ENCODE measurements at regions not wholly inside any gene's neighbourhood (a gene's known extent, or its start where the extent isn't known, plus 50 kb on each side); places are given as distances from the start of the nearest gene placed in this dataset.

DNA sequence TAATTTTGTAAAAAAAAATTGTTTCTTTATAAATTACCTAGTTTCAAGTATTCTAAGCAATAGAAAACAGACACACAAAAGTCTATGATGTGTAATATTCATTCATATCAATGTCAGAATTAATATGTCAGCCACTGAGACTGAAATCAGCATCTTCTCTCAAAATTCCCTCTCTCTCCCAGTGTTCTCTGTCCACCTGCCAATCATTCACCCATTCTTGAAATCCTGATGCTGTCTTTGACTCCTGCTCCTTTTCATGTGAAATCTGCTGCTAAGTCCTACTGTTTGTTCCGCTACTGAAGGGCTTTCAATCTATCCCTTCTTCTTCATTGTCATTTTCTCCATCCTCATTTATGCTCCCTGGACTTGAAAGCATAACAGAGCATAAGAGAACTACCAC, 257.9 kb downstream of the SATB2 start:
- no peak overlapping the region for H3K4me3 ChIP-seq (ENCODE audit: low read depth, low read length)
- H3K27me3 ChIP-seq (ENCODE audit: control insufficient read depth, insufficient read depth, low read length) = no peaks in the 10 kb centered on the region
- POLR2A ChIA-PET = no interaction called here
- no peak for DNase-seq (ENCODE audit: low read depth, low spot score)
- H3K27ac ChIP-seq (ENCODE audit: low read depth, low read length) = no peak overlapping the region
- no peaks in the 10 kb centered on the region for H3K9me3 ChIP-seq (ENCODE audit: control insufficient read depth, insufficient read depth, low read length)
- no peak for TF ChIP-seq CTCF (IDR thresholded peaks at IDR 0.05; ENCODE audit: low read depth, low read length)
- CTCF ChIA-PET = no interaction called here

GRCh38 chr2:199197448-199197847, 260.3 kb downstream of the SATB2 start:
- ChIA-PET POLR2A (no interaction called here), CTCF (interaction anchor here (0.9 to 1.3 kb wide), 2 partner anchors 291 to 292 kb away, joined by 4 read pairs; no protein-coding TSS in a partner anchor)
- no peak overlapping the region for H3K27ac ChIP-seq (ENCODE audit: low read depth, low read length)
- H3K27me3 ChIP-seq (ENCODE audit: control insufficient read depth, insufficient read depth, low read length) = no peaks in the 10 kb centered on the region
- no peak for TF ChIP-seq CTCF (IDR thresholded peaks at IDR 0.05; ENCODE audit: low read depth, low read length)
- no peaks in the 10 kb centered on the region for H3K9me3 ChIP-seq (ENCODE audit: control insufficient read depth, insufficient read depth, low read length)
- no peak overlapping the region for H3K4me3 ChIP-seq (ENCODE audit: low read depth, low read length)
- no peak for DNase-seq (ENCODE audit: low read depth, low spot score)

- ChIA-PET POLR2A (interaction anchor here (0.5 kb wide), 1 partner anchor 30 kb away, joined by 3 read pairs; no protein-coding TSS in a partner anchor), CTCF (interaction anchor here (1.3 kb wide), 1 partner anchor 292 kb away, joined by 4 read pairs; no protein-coding TSS in a partner anchor)
- no peak overlapping the region for H3K4me3 ChIP-seq (ENCODE audit: low read depth, low read length)
- no peaks in the 10 kb centered on the region for H3K9me3 ChIP-seq (ENCODE audit: control insufficient read depth, insufficient read depth, low read length)
- TF ChIP-seq CTCF (IDR thresholded peaks at IDR 0.05; ENCODE audit: low read depth, low read length) = no peak
- no peaks in the 10 kb centered on the region for H3K27me3 ChIP-seq (ENCODE audit: control insufficient read depth, insufficient read depth, low read length)
- no peak for DNase-seq (ENCODE audit: low read depth, low spot score)
- no peak overlapping the region for H3K27ac ChIP-seq (ENCODE audit: low read depth, low read length)
Observed at GRCh38 chr2:199196686-199197085, 261.1 kb downstream of the SATB2 start.

DNA sequence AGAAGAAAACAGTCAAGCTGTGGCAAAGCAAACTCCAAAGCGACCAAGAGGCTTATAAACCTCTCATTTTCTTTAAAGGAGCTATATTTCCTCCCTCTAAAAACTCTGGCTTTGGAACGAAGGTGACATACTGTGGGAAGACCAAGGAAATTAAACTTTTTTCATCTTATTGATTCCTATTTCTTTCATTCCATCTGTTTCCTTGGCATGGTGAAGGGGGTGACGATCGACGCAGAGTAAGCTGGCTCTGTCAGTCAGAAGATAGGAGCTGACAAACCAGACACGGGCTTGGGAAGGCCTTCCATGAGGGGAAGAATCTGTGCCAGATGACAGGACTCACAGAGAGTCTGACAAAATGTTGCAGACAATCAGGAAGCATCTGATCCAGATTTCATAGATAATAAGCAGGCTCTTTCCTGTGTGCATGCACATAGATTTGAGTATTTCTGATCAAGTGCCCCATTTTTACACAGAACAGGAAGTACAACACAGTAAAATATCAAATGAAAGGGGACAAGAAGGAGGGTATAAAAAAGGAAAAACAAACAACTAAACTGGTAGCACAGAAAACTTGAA, 261.7 kb downstream of the SATB2 start:
- Histone ChIP-seq H3K27ac (ENCODE audit: low read depth, low read length) (no peak overlapping the region), H3K9me3 (ENCODE audit: control insufficient read depth, insufficient read depth, low read length) (no peaks in the 10 kb centered on the region), H3K27me3 (ENCODE audit: control insufficient read depth, insufficient read depth, low read length) (no peaks in the 10 kb centered on the region), H3K4me3 (ENCODE audit: low read depth, low read length) (no peak overlapping the region)
- ChIA-PET CTCF (interaction anchor here (1.3 kb wide), 1 partner anchor 293 kb away, joined by 4 read pairs; no protein-coding TSS in a partner anchor), POLR2A (interaction anchor here (0.5 kb wide), 1 partner anchor 29 kb away, joined by 3 read pairs; no protein-coding TSS in a partner anchor)
- DNase-seq (ENCODE audit: low read depth, low spot score) = no peak
- no peak for TF ChIP-seq CTCF (IDR thresholded peaks at IDR 0.05; ENCODE audit: low read depth, low read length)

GRCh38 chr2:199191461-199191860, 266.3 kb downstream of the SATB2 start:
- Histone ChIP-seq H3K27ac (ENCODE audit: low read depth, low read length) (no peak overlapping the region), H3K9me3 (ENCODE audit: control insufficient read depth, insufficient read depth, low read length) (no peaks in the 10 kb centered on the region), H3K27me3 (ENCODE audit: control insufficient read depth, insufficient read depth, low read length) (no peaks in the 10 kb centered on the region), H3K4me3 (ENCODE audit: low read depth, low read length) (no peak overlapping the region)
- ChIA-PET POLR2A (no interaction called here), CTCF (no interaction called here)
- no peak for TF ChIP-seq CTCF (IDR thresholded peaks at IDR 0.05; ENCODE audit: low read depth, low read length)
- no peak for DNase-seq (ENCODE audit: low read depth, low spot score)

Measured in AG04450 (cell line).